Dermis blood vessel endothelial cell (primary cell): ENCODE measurements at regions not wholly inside any gene's neighbourhood (a gene's known extent, or its start where the extent isn't known, plus 50 kb on each side); places are given as distances from the start of the nearest gene placed in this dataset.

Experiments
- DNase-seq: peaks from one replicate; pipeline ENCODE4 v3.0.0; 2010

- DNase-seq, result no peak
Observed at GRCh38 chr3:191743283-191743682, 282.3 kb downstream of the PYDC2 start.

GRCh38 chr3:191750618-191751017 is 289.7 kb downstream of the PYDC2 start:
- DNase-seq, result no peak

- DNase-seq, result no peak
Observed at GRCh38 chr3:191753196-191753595, 292.2 kb downstream of the PYDC2 start.

GRCh38 chr3:191761906-191762305 is 300.9 kb downstream of the PYDC2 start:
- no peak for DNase-seq

GRCh38 chr3:191762323-191762960 is 301.5 kb downstream of the PYDC2 start:
- DNase-seq, result peak; percentile 73

- DNase-seq, result no peak
Observed at GRCh38 chr3:191768421-191768820, 307.5 kb downstream of the PYDC2 start.

- no peak for DNase-seq
Observed at GRCh38 chr3:191770541-191770940, 309.6 kb downstream of the PYDC2 start.

GRCh38 chr3:191774485-191774884 is 313.5 kb downstream of the PYDC2 start:
- DNase-seq, result no peak

GRCh38 chr3:191775451-191776233 is 314.7 kb downstream of the PYDC2 start:
- DNase-seq, result no peak

GRCh38 chr3:191781044-191781443 is 320.1 kb downstream of the PYDC2 start:
- no peak for DNase-seq

- no peak for DNase-seq
Observed at GRCh38 chr3:191783024-191783423, 322.1 kb downstream of the PYDC2 start.

GRCh38 chr3:191790934-191791333 is 330.0 kb downstream of the PYDC2 start:
- DNase-seq, result no peak

- DNase-seq, result peak; percentile 65
Observed at GRCh38 chr3:191792580-191792979, 331.6 kb downstream of the PYDC2 start.

GRCh38 chr3:191795196-191795595 is 334.2 kb downstream of the PYDC2 start:
- DNase-seq, result no peak

- DNase-seq, result no peak
Observed at GRCh38 chr3:191797271-191797670, 336.3 kb downstream of the PYDC2 start.

- DNase-seq, result no peak
Observed at GRCh38 chr3:191802671-191803070, 341.7 kb downstream of the PYDC2 start.

GRCh38 chr3:191804935-191805334 is 344.0 kb downstream of the PYDC2 start:
- DNase-seq, result no peak

GRCh38 chr3:191808073-191808472 is 347.1 kb downstream of the PYDC2 start:
- DNase-seq, result no peak

GRCh38 chr3:191809326-191809949 is 348.5 kb downstream of the PYDC2 start:
- DNase-seq, result peak; percentile 37

GRCh38 chr3:191813245-191813644 is 352.3 kb downstream of the PYDC2 start:
- no peak for DNase-seq

GRCh38 chr3:191848818-191849217 is 387.9 kb downstream of the PYDC2 start:
- no peak for DNase-seq

GRCh38 chr3:191859531-191859930 is 398.6 kb downstream of the PYDC2 start:
- DNase-seq, result no peak

GRCh38 chr3:191869738-191870415 is 408.9 kb downstream of the PYDC2 start:
- no peak for DNase-seq
